Tibial artery (tissue), 4 donors: ENCODE measurements at regions not wholly inside any gene's neighbourhood (a gene's known extent, or its start where the extent isn't known, plus 50 kb on each side); places are given as distances from the start of the nearest gene placed in this dataset.

Experiments
- DNase-seq, 2 donors: peaks; one replicate each; pipeline ENCODE4 v3.0.0-alpha.2; 2019
- H3K27ac ChIP-seq, 2 donors: fragments of 200-600 bp; sonication (generic) in 1 of 2; 1 replicate in 1 of 2; 2 replicates in 1 of 2; pipeline ENCODE4 v1.5.1; 2018 to 2019; ENCODE audit warnings: mild to moderate bottlenecking in 1 of 2
- H3K27me3 ChIP-seq, 2 donors: fragments of 200-600 bp; sonication (generic) in 1 of 2; one replicate each; pipeline versions ENCODE4 v1.5.1 to v1.6.0; 2016 to 2019
- H3K36me3 ChIP-seq, 3 donors: fragments of 200-600 bp; sonication (generic) in 2 of 3; one replicate each; pipeline ENCODE4 v1.5.1; 2016 to 2019; ENCODE audit warnings: mild to moderate bottlenecking in 2 of 3
- H3K4me1 ChIP-seq, 4 donors: fragments of 200-600 bp; sonication (generic) in 2 of 4; 1 replicate in 3 of 4; 2 replicates in 1 of 4; pipeline ENCODE4 v1.5.1; 2016 to 2019
- H3K4me3 ChIP-seq, 2 donors: fragments of 200-600 bp; sonication (generic) in 1 of 2; 1 replicate in 1 of 2; 2 replicates in 1 of 2; pipeline ENCODE4 v1.5.1; 2018 to 2019; ENCODE audit warnings: mild to moderate bottlenecking in 2 of 2
- H3K9me3 ChIP-seq, 3 donors: fragments of 200-600 bp; sonication (generic) in 1 of 3; one replicate each; pipeline ENCODE4 v1.5.1; 2016 to 2019
- intact Hi-C: fragments of 100-400 bp; cut with DNase I; formaldehyde crosslinking; loops from one replicate; pipeline ENCODE4 v1.15.0; 2023; ENCODE audit warnings: low total_unique reads
- TF ChIP-seq, protein P1 (sequence below), 2 experiments: fragments of 200-600 bp in 1 of 2; fragments of 450-650 bp in 1 of 2; IDR thresholded peaks; one replicate each; pipeline ENCODE4 v1.5.1; 2017 to 2019; ENCODE audit warnings: antibody characterized with exemption in 2 of 2, mild to moderate bottlenecking in 1 of 2, moderate library complexity in 1 of 2

DNA sequence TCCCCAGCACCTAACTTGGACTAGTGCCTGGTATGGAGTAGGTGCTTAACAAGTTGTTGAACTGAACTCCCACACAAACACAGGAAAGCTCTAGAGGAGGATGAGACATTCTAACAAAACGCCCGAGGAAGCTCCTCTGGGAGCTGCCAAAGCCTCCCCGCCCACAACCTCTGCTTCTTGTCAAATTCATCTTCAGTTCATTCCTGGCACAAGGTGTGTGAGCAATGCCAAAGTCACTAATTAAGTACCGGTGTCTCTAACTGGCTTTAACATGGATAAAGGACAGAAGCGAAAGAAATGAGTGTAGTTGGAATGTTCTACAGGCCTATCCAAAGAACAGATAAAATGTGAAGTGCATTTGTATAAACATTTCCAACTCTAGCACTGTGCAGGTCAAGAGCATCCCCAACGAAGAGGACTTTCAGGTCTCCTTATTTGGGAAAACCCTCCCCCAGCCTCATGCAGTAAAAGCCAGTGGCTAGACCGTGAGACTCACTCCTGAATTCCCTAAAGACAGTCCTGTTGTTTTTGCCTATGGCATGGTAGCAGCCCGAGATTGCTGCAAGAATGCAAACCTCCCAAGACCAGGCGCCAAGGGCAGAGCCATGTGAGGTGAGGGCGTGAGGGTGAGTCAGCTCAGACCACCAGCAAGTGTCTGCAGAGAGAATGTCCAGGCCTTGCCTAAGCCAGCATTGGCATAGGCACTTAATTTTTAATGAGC is 72.2 kb upstream of the KLF3 start:
- TF ChIP-seq, protein P1, sequence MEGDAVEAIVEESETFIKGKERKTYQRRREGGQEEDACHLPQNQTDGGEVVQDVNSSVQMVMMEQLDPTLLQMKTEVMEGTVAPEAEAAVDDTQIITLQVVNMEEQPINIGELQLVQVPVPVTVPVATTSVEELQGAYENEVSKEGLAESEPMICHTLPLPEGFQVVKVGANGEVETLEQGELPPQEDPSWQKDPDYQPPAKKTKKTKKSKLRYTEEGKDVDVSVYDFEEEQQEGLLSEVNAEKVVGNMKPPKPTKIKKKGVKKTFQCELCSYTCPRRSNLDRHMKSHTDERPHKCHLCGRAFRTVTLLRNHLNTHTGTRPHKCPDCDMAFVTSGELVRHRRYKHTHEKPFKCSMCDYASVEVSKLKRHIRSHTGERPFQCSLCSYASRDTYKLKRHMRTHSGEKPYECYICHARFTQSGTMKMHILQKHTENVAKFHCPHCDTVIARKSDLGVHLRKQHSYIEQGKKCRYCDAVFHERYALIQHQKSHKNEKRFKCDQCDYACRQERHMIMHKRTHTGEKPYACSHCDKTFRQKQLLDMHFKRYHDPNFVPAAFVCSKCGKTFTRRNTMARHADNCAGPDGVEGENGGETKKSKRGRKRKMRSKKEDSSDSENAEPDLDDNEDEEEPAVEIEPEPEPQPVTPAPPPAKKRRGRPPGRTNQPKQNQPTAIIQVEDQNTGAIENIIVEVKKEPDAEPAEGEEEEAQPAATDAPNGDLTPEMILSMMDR (IDR thresholded peaks at IDR 0.05): no peak
- intact Hi-C loops: no loop called here
- DNase-seq: no peak

DNA sequence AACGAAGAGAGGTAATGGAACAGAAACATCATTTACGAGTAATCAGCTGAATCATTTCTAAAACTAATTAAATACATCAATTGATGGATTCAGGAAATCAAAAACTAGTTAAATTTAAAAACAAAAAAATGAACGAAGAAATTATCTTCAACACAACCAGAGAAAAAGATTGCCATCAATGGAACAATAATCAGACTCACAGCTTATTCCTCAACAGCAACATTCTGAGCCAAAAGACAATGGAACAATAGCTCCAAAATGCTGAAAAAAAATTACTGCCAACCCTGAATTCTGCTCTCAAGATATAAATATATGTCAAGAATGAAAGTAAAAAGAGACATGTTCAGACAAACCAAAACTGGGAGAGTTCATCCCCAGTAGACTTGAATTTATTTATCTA is 65.5 kb upstream of the KLF3 start:
- no peaks in the 10 kb centered on the region for H3K9me3 ChIP-seq
- no peaks in the 10 kb centered on the region for H3K36me3 ChIP-seq
- intact Hi-C loops: no loop called here
- no peak overlapping the region for H3K4me3 ChIP-seq
- no peak for DNase-seq
- no peaks in the 10 kb centered on the region for H3K4me1 ChIP-seq
- TF ChIP-seq, protein P1 (IDR thresholded peaks at IDR 0.05): no peak
- H3K27ac ChIP-seq: no peak overlapping the region
- no peaks in the 10 kb centered on the region for H3K27me3 ChIP-seq

More for the DNA sequence above, 72.2 kb upstream of the KLF3 start:
- no peak overlapping the region for H3K4me3 ChIP-seq
- H3K9me3 ChIP-seq: peaks cover 0 to 3% (median 0%) of the 10 kb centered on the region in 3 donors
- no peaks in the 10 kb centered on the region for H3K36me3 ChIP-seq
- H3K27me3 ChIP-seq: no peaks in the 10 kb centered on the region
- no peak overlapping the region for H3K27ac ChIP-seq
- H3K4me1 ChIP-seq: no peaks in the 10 kb centered on the region

DNA sequence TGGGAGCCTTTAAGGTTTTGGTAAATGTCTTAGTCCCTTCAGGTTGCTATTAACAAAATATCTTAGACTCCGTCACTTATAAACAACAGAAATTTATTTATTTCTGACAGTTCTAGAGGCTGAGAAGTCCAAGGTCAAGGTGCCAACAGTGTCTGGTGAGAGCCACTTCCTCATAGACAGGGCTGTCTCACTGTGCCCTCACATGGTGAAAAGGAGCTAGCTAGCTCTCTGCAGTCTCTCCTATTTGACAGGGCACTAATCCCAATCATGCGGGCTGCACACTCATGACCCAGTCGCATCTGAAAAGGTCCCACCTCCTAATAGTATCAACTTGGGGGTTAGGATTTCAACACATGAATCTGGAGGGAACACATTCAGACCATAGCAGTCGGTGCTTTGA is 63.4 kb upstream of the KLF3 start:
- no peak for DNase-seq
- Histone ChIP-seq H3K9me3 (no peaks in the 10 kb centered on the region), H3K27ac (no peak overlapping the region), H3K4me1 (no peaks in the 10 kb centered on the region), H3K36me3 (no peaks in the 10 kb centered on the region), H3K27me3 (no peaks in the 10 kb centered on the region), H3K4me3 (no peak overlapping the region)
- TF ChIP-seq, protein P1 (IDR thresholded peaks at IDR 0.05): no peak
- intact Hi-C loops: no loop called here

DNA sequence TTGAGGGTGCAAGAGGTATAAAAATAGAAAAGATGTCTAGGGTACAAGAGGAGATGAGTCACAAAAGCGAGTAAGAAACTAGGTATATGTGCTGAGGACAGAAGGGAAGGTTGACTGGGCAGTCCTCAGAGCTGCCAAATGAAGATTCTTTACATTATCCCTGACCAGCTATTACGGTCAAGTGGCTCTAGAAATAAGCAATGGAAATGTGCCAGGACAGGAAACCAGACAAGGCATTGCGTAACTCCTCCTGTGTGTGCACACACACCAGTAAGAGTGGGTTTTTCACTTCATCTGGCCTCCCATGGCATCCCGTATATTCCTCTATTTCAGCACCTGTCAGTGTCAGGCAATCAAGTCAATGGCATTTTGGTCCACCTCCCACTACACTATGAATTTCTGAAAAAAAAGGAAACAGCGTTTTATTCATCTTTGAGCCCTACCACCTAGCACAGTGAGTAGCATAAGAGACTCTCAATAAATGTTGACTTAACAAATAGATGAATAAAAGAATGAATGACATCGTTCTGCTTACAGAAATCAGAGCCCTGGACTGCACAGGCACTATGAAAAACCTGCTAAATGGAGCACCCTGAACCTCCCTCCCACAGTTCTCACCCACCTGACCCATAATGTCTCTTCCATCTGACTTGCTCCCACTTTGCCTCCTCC is 62.6 kb upstream of the KLF3 start:
- H3K4me1 ChIP-seq: no peaks in the 10 kb centered on the region
- intact Hi-C loops: no loop called here
- H3K9me3 ChIP-seq: no peaks in the 10 kb centered on the region
- TF ChIP-seq, protein P1 (IDR thresholded peaks at IDR 0.05): no peak
- H3K27ac ChIP-seq: no peak overlapping the region
- no peaks in the 10 kb centered on the region for H3K36me3 ChIP-seq
- no peaks in the 10 kb centered on the region for H3K27me3 ChIP-seq
- H3K4me3 ChIP-seq: no peak overlapping the region
- peak in 1 of 2 donors; percentile 31 for DNase-seq

DNA sequence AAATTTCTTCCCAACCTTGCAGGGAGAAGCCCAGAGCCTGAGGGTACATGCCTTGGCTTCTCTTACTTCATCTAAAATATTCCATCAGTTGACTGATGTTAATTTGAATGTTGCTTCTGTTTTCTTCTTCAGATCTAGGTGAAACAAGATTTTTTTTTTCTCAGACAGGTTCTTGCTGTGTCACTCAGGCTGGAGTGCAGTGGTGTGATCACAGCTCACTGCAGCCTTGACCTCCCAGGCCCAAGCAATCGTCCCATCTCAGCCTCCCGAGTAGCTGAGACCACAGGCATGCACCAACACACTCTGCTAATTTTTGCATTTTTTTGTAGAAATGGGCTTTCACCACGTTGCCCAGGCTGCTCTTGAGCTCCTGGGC is 62.1 kb upstream of the KLF3 start:
- Histone ChIP-seq H3K4me1 (no peaks in the 10 kb centered on the region), H3K4me3 (no peak overlapping the region), H3K27me3 (no peaks in the 10 kb centered on the region), H3K36me3 (no peaks in the 10 kb centered on the region), H3K27ac (no peak overlapping the region), H3K9me3 (no peaks in the 10 kb centered on the region)
- TF ChIP-seq, protein P1 (IDR thresholded peaks at IDR 0.05): no peak
- intact Hi-C loops: no loop called here
- DNase-seq: no peak
